ENCODE measurements at regions not wholly inside any gene's neighbourhood (a gene's known extent, or its start where the extent isn't known, plus 50 kb on each side); places are given as distances from the start of the nearest gene placed in this dataset.

GRCh38 chr5:105207066-105207465 is 1644.5 kb upstream of the NUDT12 start:
- Histone ChIP-seq H2AFZ (replicated peaks; ENCODE audit: low read length, poor library complexity) (no peak overlapping the region), H2BK120ac (ENCODE audit: low read depth, low read length) (no peak overlapping the region), H4K91ac (ENCODE audit: insufficient read depth, low read depth, low read length) (no peak overlapping the region), H2AK5ac (ENCODE audit: low read depth, low read length) (no peak overlapping the region), H4K5ac (ENCODE audit: low read depth, low read length) (no peak overlapping the region), H3K79me1 (ENCODE audit: low read depth in 1 of 2, low read length in 2 of 2) (no peaks in the 10 kb centered on the region), H3K23ac (ENCODE audit: low read depth, low read length) (no peak overlapping the region), H3K9me3 (ENCODE audit: control insufficient read depth, insufficient read depth, low read length) (0 out of 2 replicates have a peak, but pooled peaks cover 3% of the 10 kb centered on the region), H3K4me3 (ENCODE audit: insufficient read depth, low read depth, low read length) (no peak overlapping the region), H3K14ac (replicated peaks; ENCODE audit: low read depth, low read length) (no peak overlapping the region), H4K20me1 (ENCODE audit: insufficient read depth, low read length) (no peaks in the 10 kb centered on the region), H3K4ac (ENCODE audit: low read depth, low read length) (no peak overlapping the region), H2BK5ac (ENCODE audit: low read depth, low read length, poor library complexity, severe bottlenecking) (no peak overlapping the region), H3K36me3 (ENCODE audit: control insufficient read depth, insufficient read depth, low read length) (no peaks in the 10 kb centered on the region), H2AK9ac (replicated peaks; ENCODE audit: low read depth, low read length, poor library complexity) (no peak overlapping the region), H3K4me1 (ENCODE audit: control insufficient read depth, insufficient read depth, low read length) (no peaks in the 10 kb centered on the region), H3K56ac (ENCODE audit: extremely low read depth, insufficient read depth, low read length) (no peak overlapping the region), H3K18ac (ENCODE audit: low read depth, low read length) (no peak overlapping the region), H3K27ac (ENCODE audit: insufficient read depth, low read length) (no peak overlapping the region), H3K9ac (ENCODE audit: low read depth, low read length) (no peak overlapping the region), H2BK15ac (ENCODE audit: low read depth, low read length) (no peak overlapping the region), H3K27me3 (ENCODE audit: control insufficient read depth, insufficient read depth, low read length) (no peaks in the 10 kb centered on the region), H2BK20ac (ENCODE audit: low read depth, low read length) (no peak overlapping the region), H4K8ac (ENCODE audit: low read depth in 2 of 2, low read length in 2 of 2) (no peak overlapping the region), H3K4me2 (ENCODE audit: low read depth, low read length) (no peak overlapping the region), H3K9me1 (ENCODE audit: insufficient read depth, low read length) (no peaks in the 10 kb centered on the region)
- CTCF ChIA-PET, result no interaction called here
- DNase-seq, result no peak
- BruUV-seq (replicated peaks), result no TSS peak
- intact Hi-C loops (cut with micrococcal nuclease) (no loop called here), in situ Hi-C loops (cut with MboI; ENCODE audit: low sequenced_read_pairs) (no loop called here), dilution Hi-C loops (cut with HindIII; ENCODE audit: low sequenced_read_pairs, unreplicated experiment) (no loop called here)
- TF ChIP-seq MXI1 (IDR thresholded peaks at IDR 0.05; ENCODE audit: borderline replicate concordance, low read depth, low read length) (no peak), POLR2A (IDR thresholded peaks at IDR 0.05; ENCODE audit: low read depth, low read length) (no peak), RFX5 (IDR thresholded peaks at IDR 0.05; ENCODE audit: low read depth, low read length) (no peak), SMC3 (IDR thresholded peaks at IDR 0.05; ENCODE audit: low read depth, low read length) (no peak), MAZ (IDR thresholded peaks at IDR 0.05; ENCODE audit: borderline replicate concordance, low read depth, low read length) (no peak), NFE2L2 (IDR thresholded peaks at IDR 0.05; ENCODE audit: low read depth, low read length) (no peak)
- POLR2A ChIA-PET (ENCODE audit: unreplicated experiment), result no interaction called here
- no CpG with 5 or more reads among the region's 2 CpGs for whole genome bisulfite sequencing, 2 experiments (ENCODE audit: extremely low coverage in 2 of 2, insufficient read length in 1 of 2)
- no peak for ATAC-seq (ENCODE audit: low read depth)

Measured in IMR-90 (cell line).